ENCODE measurements at regions not wholly inside any gene's neighbourhood (a gene's known extent, or its start where the extent isn't known, plus 50 kb on each side); places are given as distances from the start of the nearest gene placed in this dataset.
"Not testable (repeated sequence)": the region's sequence is repeated elsewhere in the genome, so short reads cannot be mapped to it uniquely, and the experiment has no call there.

DNA sequence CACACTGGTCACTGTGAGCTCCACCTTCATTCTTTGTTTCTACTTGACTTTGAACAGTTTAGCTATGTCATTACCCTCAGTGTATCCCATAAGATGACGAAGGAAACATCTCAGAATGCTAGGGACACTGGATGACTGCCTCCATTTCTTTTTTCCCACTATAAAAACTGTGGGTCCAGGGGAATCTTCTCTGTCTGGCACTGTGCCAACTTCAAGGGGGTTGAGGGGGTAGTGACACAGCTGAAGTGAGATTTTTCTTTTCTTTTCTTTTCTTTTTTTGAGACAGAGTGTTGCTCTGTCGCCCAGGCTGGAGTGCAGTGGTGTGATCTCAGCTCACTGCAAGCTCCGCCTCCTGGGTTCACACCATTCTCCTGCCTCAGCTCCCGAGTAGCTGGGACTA, 302.6 kb upstream of the TARS1 start:
- peak; percentile 88 for TF ChIP-seq NFIX (CRISPR knock-in tag; IDR thresholded peaks at IDR 0.05; ENCODE audit: low read depth)
- TF ChIP-seq NFIC (IDR thresholded peaks at IDR 0.05) = peak; percentile 94

DNA sequence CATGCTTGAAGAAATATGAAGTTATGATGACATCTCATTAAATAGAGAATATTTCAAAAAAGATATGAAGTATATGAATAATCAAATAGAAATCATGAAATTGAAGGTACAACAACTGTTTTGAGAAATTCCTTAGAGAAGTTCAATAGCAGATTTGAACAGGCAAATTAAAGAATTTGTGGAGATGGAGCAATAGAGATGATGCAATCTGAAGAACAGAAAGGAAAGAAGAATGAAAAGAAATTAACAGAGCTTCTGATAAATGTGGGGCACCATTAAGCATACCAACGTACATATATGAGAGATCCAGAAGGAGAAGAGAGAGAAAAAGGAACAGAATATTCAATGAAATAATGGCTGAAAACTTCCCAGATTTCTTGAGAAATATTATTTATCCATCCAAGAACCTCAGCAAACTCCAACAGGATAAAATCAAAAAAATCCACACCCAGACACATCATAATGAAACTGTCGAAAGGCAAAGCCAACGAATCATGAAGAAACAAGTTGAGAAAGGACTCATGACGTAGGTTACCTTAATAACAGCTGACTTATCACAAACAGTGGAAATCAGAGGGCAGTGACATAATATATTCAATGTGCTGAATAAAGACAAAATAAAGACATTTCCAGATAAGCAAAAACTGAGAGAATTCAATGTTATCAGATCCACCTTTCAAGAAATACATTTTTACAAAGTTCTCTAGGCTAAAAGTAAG, 297.2 kb upstream of the TARS1 start:
- BruUV-seq (replicated peaks) = no TSS peak
- intact Hi-C loops (cut with micrococcal nuclease) (no loop called here), in situ Hi-C loops (cut with MboI) (no loop called here)
- Histone ChIP-seq H3K4me3 (no peak overlapping the region), H3K79me2 (ENCODE audit: control insufficient read depth, insufficient read depth, low read length) (no peaks in the 10 kb centered on the region), H4K20me1 (replicated peaks; ENCODE audit: control insufficient read depth, insufficient read depth, low read length) (no peaks in the 10 kb centered on the region), H3K36me3 (ENCODE audit: control insufficient read depth, insufficient read depth, low read length) (no peaks in the 10 kb centered on the region), H2AFZ (ENCODE audit: low read depth, low read length) (no peak overlapping the region), H3K9ac (ENCODE audit: insufficient read depth in 1 of 2, low read depth in 2 of 2, low read length in 2 of 2) (no peak overlapping the region), H3K4me1 (replicated peaks in 1 of 2; ENCODE audit: control insufficient read depth in 2 of 2, insufficient read depth in 2 of 2, low read length in 2 of 2) (no peaks in the 10 kb centered on the region), H3K4me2 (ENCODE audit: insufficient read depth, low read length) (no peak overlapping the region), H3K27ac (ENCODE audit: extremely low read depth, low read depth, low read length) (no peak overlapping the region), H3K27me3 (ENCODE audit: control insufficient read depth in 2 of 2, insufficient read depth in 2 of 2, low read length in 2 of 2) (no peaks in the 10 kb centered on the region), H3K9me3 (replicated peaks; ENCODE audit: control insufficient read depth, insufficient read depth, low read depth, low read length) (no peaks in the 10 kb centered on the region), H3K9me1 (ENCODE audit: control insufficient read depth, insufficient read depth, low read length) (no peaks in the 10 kb centered on the region)
- DNase-seq (ENCODE audit: extremely low read depth in 1 of 4, low spot score in 3 of 4) (no peak), FAIRE-seq (no peak), ATAC-seq (no peak)
- ChIA-PET CTCF (ENCODE audit: low intra/inter-chr PET ratio) (no interaction called here), POLR2A (no interaction called here)
- 0% methylated on average over 4 of the region's 4 CpGs for WGBS (ENCODE audit: insufficient coverage, low coverage, missing lambda C conversion rate)
- TF ChIP-seq ZNF282 (CRISPR knock-in tag; IDR thresholded peaks at IDR 0.05) = no peak
- TF ChIP-seq HDAC8 (tag; IDR thresholded peaks at IDR 0.05) = no peak
- no peak for TF ChIP-seq CSDE1 (IDR thresholded peaks at IDR 0.05)
- TF ChIP-seq PHF21A (IDR thresholded peaks at IDR 0.05; ENCODE audit: borderline replicate concordance, low read depth) = no peak
- no peak for TF ChIP-seq MTA2 (IDR thresholded peaks at IDR 0.05; ENCODE audit: low read depth)
- TF ChIP-seq BRD9 (IDR thresholded peaks at IDR 0.05; ENCODE audit: low read depth, partially characterized antibody) = no peak
- TF ChIP-seq, protein P1, sequence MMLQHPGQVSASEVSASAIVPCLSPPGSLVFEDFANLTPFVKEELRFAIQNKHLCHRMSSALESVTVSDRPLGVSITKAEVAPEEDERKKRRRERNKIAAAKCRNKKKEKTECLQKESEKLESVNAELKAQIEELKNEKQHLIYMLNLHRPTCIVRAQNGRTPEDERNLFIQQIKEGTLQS (IDR thresholded peaks at IDR 0.05) = peak; percentile 25; the same call in 1 of the 2 replicates
- TF ChIP-seq, protein P1 (CRISPR knock-in tag; conservative IDR thresholded peaks at IDR 0.05) = no peak
- no peak for TF ChIP-seq CEBPG (CRISPR knock-in tag; IDR thresholded peaks at IDR 0.05)
- peak in 1 of 2 experiments; percentile 73; a peak in 2 of 4 replicates for TF ChIP-seq CEBPG (tag; conservative IDR thresholded peaks at IDR 0.05 in 1 of 2, IDR thresholded peaks at IDR 0.05 in 1 of 2)
- no peak for TF ChIP-seq PHTF2 (CRISPR knock-in tag; IDR thresholded peaks at IDR 0.05)
- TF ChIP-seq EWSR1 (IDR thresholded peaks at IDR 0.05; ENCODE audit: borderline replicate concordance, low read depth, partially characterized antibody) = no peak

More for the DNA sequence above, 302.6 kb upstream of the TARS1 start:
- H3K9me3 ChIP-seq (replicated peaks; ENCODE audit: control insufficient read depth, insufficient read depth, low read depth, low read length); H3K27me3 ChIP-seq (ENCODE audit: control insufficient read depth in 2 of 2, insufficient read depth in 2 of 2, low read length in 2 of 2); H3K79me2 ChIP-seq (ENCODE audit: control insufficient read depth, insufficient read depth, low read length); H3K4me1 ChIP-seq (replicated peaks in 1 of 2; ENCODE audit: control insufficient read depth in 2 of 2, insufficient read depth in 2 of 2, low read length in 2 of 2); H3K36me3 ChIP-seq (ENCODE audit: control insufficient read depth, insufficient read depth, low read length); H4K20me1 ChIP-seq (replicated peaks; ENCODE audit: control insufficient read depth, insufficient read depth, low read length); H3K4me2 ChIP-seq (ENCODE audit: insufficient read depth, low read length); intact Hi-C loops (cut with micrococcal nuclease); POLR2A ChIA-PET; H2AFZ ChIP-seq (ENCODE audit: low read depth, low read length); H3K27ac ChIP-seq (ENCODE audit: extremely low read depth, low read depth, low read length); in situ Hi-C loops (cut with MboI); CTCF ChIA-PET (ENCODE audit: low intra/inter-chr PET ratio); ATAC-seq; H3K4me3 ChIP-seq; H3K9ac ChIP-seq (ENCODE audit: insufficient read depth in 1 of 2, low read depth in 2 of 2, low read length in 2 of 2); FAIRE-seq; BruUV-seq (replicated peaks); H3K9me1 ChIP-seq (ENCODE audit: control insufficient read depth, insufficient read depth, low read length): not testable (repeated sequence)
- WGBS (ENCODE audit: insufficient coverage, low coverage, missing lambda C conversion rate) = 9% methylated on average over 4 of the region's 4 CpGs
- peak in 2 of 4 experiments; percentile 19 to 26 for DNase-seq (ENCODE audit: extremely low read depth in 1 of 4, low spot score in 3 of 4)
